ENCODE measurements at regions not wholly inside any gene's neighbourhood (a gene's known extent, or its start where the extent isn't known, plus 50 kb on each side); places are given as distances from the start of the nearest gene placed in this dataset.

DNA sequence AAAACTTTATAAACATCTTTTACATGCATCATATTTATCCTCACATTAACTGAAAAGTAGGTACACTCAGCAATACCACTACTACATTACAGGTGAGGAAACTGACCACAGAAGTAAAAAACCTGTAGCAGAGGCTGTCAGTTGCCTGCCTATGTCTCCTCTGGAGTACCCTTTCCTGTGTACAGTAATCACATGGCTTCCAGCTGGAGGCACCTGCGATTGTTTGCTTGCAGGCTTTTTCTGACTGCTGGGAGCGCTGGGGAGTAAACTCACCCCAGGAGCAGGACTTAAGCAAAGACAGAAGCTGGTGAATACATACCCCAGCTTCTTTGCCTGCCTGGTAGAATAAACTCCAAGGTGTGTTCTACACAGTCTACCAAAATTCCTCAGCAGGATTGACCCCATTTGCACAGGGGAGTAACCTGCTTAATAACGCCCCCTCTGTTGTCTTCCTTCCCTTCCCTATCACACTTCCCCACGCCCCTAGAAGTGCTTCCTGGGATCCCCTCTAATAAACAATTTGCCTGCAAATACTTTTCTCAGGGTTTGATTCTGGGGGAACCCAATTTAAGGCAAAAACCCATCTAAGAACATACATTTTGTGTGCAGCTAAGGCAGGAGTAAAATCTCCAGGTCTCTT lies 138.9 kb downstream of the PTH2R start:
- in situ Hi-C loops (cut with MboI; ENCODE audit: low sequenced_read_pairs): no loop called here

DNA sequence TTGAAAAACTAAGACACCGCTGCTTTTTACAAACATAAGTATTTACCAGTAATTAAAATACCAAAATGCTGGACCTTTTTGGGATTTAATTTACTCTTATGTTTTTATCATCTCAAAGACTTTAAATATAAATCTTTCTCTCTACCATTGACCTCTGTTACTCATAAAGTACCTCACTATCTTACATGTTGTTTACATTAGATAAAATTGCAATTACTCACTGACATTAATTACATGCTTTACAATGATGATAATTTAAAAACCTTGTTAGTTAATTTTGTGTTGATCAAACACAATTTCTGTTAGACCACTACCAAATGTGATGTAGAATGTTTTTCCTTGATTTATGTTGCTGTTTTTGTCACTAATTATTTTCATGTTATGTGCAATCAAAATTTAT lies 139.5 kb downstream of the PTH2R start:
- in situ Hi-C loops (cut with MboI; ENCODE audit: low sequenced_read_pairs): no loop called here

- in situ Hi-C loops (cut with MboI; ENCODE audit: low sequenced_read_pairs): no loop called here
Measured at GRCh38 chr2:208546860-208547650, 140.5 kb downstream of the PTH2R start.

DNA sequence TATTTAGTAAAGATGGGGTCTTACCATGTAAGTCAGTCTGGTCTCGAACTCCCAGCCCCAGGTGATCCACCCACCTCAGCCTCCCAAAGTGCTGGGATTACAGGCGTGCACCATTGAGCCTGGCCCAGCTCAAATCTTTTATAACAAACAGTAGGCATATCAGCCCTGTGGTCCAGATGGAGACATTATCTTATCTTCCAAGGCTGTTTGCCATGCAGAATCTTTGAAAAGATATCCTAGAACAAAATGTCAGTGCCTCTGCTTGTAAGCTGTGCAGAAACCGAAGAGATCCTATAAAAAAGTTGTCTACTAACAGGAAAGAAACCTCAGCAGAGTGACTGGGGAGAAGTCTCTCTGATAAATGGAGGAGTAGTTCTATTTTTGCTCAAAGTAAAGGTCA lies 142.1 kb downstream of the PTH2R start:
- in situ Hi-C loops (cut with MboI; ENCODE audit: low sequenced_read_pairs): no loop called here

DNA sequence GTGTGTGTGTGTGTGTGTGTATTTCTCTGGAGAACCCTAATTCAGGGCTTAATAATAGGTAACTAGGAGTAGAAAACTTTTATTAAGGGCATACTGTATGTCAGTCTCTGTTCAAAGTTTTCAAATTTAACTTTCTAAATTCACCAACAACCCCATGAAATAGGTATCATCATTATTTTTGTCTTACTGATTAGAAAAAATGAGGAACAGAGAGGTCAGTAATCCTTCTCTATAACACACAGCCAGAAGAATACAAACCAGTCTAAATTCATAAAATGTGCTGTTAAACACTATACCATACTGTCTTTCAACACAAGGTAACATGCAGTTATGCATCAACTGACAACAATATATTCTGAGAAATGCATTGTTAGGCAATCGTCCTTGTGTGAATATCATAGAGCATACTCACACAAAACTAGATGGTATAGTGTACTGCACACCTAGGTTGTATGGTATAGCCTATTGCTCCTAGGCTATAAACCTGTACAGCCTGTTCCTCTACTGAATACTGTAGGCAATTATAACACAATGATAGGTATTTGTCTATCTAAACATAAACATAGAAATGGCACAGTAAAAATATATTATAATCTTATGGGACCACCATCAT lies 143.1 kb downstream of the PTH2R start:
- in situ Hi-C loops (cut with MboI; ENCODE audit: low sequenced_read_pairs): no loop called here

GRCh38 chr2:208552943-208553342 lies 146.4 kb downstream of the PTH2R start:
- in situ Hi-C loops (cut with MboI; ENCODE audit: low sequenced_read_pairs): no loop called here

- in situ Hi-C loops (cut with MboI; ENCODE audit: low sequenced_read_pairs): no loop called here
Measured at GRCh38 chr2:208556983-208557484, 150.4 kb downstream of the PTH2R start.

GRCh38 chr2:208565690-208566416 lies 159.3 kb downstream of the PTH2R start:
- in situ Hi-C loops (cut with MboI; ENCODE audit: low sequenced_read_pairs): no loop called here

DNA sequence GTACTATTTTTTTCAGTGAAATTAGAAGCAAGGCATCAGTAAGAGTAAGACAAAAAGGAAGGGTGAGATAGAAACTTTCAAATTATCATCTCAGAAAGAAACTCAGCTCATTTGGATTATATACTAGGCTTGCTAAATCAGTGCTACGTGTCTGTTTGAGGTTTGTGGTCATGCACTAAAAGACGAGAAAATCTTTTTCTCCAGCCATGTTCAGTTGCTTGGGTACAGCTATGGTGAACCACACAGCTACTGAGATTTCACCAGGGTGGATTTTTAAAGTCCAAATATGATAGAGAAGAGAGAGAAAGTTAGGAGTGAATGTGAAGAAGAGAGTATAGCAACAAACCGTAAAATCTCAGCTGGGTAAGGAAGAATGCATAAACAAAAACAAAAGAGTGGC lies 161.6 kb downstream of the PTH2R start:
- in situ Hi-C loops (cut with MboI; ENCODE audit: low sequenced_read_pairs): no loop called here

DNA sequence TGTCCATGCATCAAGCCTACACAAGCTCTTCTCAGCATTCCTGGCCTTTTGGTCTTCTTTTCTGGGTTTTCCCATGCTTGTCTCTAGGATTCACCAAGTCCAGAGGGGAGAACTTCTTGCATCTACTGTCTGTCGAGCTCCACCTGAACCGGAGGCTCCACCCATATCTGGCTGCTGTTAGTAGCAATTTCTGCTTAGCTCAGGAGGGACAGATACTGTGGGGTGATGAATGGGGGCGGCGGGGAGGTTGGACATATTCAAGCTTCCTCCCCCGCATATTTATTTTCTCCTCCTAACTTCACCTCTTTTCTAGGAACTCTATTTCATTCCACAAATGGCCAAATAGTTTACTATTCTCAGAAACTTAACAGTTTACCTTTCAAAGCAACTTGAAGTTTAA lies 163.5 kb downstream of the PTH2R start:
- in situ Hi-C loops (cut with MboI; ENCODE audit: low sequenced_read_pairs): no loop called here

DNA sequence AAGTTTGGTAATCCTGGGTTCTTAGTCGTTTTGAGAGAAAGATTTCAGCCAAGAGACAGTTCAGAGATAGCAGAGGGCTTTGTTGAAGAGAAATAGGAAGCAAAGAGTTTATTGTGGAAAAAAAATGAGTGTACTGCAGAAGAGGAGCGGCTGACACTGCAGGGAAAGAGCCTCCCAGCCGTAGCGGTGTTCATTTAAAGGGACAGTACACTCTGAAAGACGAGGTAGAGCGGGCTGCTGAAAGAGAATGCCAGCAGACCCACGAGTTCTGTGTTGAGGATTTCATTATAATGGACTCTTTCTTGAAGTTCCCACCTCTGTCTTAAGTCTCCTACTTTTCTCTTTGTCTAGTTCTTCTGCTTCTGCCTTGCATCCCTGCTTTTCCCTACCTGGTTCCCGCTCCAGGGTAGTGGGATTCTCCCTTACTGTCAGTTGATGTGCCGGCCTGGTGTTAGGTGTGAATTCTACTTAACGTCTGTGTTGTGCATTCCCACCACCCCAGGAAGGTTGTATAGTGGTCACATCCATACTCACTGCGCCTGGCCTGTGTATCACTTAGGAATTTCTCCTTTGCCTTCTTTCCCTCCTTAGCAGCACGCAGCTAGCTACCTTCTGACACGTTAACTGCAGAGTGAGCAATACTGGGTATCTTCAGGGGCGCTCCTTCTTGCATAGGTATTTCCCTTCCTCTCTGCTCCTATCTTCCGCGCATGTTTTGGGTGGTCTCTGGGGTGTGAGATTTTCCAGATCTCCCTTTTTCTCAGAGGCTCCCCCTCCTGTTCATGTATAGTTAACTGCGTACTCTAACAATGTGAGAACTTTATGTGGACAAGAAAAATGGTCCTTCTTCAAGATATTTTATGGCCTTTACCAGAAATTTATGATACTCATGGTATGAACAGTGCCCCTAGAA lies 164.5 kb downstream of the PTH2R start:
- in situ Hi-C loops (cut with MboI; ENCODE audit: low sequenced_read_pairs): no loop called here

DNA sequence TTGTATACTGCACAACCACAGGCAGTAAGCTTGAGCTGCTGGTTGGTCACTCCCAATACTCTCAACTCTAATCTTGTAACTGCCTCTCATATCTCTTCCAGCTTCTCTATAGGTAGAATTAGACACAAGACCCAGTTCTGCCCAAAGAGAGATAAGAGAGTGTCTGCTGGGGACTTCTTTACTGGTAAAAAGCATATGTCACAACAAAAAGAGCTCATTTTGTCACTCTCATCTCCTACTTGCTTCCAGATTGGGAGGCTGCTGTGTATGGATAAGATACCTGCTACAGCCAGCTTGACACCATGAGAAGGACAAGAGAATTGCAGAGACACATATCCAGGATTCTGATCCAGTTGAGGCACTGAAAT lies 165.2 kb downstream of the PTH2R start:
- in situ Hi-C loops (cut with MboI; ENCODE audit: low sequenced_read_pairs): no loop called here

- in situ Hi-C loops (cut with MboI; ENCODE audit: low sequenced_read_pairs): no loop called here
Measured at GRCh38 chr2:208573569-208573968, 167.0 kb downstream of the PTH2R start.

DNA sequence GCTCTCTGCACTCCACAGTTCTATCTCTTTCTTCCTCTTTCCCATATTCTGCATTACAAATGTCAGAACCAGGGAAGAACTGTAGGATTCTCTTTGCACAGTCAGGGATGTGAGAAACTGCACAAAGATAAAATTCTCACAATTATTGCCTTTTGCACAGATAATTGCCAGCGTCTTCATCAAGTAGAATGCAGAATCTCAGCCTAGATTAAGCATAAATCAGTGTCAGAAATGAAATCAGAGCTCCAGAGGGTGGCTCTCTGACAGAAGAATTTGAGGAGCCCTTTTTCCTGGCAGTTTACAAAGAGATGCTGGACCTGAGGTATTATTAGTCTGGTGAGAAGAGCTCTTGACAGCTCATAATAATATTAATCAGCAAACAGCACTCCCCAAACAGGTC lies 173.1 kb downstream of the PTH2R start:
- in situ Hi-C loops (cut with MboI; ENCODE audit: low sequenced_read_pairs): no loop called here

GRCh38 chr2:208584378-208584985 lies 177.9 kb downstream of the PTH2R start:
- in situ Hi-C loops (cut with MboI; ENCODE audit: low sequenced_read_pairs): no loop called here

GRCh38 chr2:208586516-208586915 lies 179.9 kb downstream of the PTH2R start:
- in situ Hi-C loops (cut with MboI; ENCODE audit: low sequenced_read_pairs): no loop called here

DNA sequence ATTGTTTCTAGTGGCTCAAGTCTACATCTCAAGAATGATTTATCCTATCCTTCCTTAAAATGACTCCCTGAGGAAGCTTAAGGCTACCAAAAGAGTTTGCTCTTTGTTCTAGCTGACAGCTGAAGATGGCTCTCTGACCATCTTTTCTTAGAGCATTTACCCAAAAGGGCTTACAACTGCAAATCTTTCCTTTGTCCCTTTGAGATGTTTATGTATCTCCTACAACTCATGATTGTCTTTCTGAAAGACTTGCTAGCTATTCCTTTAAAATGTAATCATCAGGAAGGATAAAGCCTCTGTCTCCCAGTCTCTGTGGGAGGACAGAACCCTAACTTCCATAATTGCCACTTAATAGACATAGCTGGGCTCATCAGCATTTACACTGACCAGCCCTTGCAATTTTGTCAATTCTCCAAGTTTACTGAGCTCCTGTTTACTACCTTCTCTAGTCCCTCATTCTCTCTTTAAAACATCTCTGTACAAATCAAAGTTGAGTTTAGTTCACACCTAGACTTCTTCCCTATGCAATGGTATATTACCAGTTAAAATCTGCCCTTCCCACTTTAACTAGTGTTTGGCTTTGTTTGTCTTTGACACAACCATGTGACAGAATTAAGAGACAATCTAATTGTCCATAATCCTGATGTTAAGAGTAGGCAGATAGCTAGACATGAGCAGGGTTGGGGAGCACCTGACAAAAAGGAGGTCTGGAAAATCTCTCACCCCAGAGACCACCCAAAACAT lies 188.2 kb downstream of the PTH2R start:
- in situ Hi-C loops (cut with MboI; ENCODE audit: low sequenced_read_pairs): no loop called here

DNA sequence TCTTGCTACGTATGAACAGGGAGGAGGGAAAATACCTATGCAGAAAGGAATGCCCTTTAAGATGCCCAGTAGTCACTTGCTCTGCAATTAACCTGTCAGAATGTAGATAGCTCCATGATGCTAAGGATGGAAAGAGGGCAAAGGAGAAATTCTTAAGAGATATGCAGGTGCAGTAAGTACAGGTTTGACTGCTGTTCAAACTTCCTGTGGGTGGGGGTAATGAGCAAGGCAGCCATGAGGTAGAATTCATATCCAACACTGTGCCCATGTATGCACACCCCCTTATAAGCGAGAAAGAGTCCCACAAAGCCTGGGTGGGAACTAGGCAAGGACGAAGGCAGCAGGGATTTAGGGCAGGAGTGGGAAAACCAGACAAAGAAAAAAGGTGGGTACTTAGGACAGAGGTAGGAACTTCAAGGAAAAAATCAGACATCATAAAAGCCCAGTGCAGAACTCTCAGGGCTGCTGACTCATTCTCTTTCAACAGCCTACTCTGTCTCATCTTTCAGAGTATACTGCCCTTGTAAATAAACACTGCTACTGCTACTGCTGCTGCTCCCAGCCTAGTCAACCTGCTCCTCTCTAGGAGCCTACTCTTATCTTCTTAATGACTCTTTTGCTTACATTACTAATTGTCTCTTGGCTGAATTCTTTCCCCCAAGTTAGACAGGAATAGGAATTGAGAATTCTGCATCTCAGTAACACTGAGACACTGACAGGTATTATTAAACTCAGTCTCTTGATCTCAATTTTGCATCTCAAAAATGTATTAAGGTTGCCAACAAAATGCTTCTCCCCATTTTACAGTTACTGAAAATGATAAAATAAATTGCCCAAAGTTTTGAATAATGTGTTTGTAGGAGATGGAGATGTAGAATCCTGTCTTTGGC lies 189.0 kb downstream of the PTH2R start:
- in situ Hi-C loops (cut with MboI; ENCODE audit: low sequenced_read_pairs): no loop called here
